ENCODE measurements at regions not wholly inside any gene's neighbourhood (a gene's known extent, or its start where the extent isn't known, plus 50 kb on each side); places are given as distances from the start of the nearest gene placed in this dataset.

DNA sequence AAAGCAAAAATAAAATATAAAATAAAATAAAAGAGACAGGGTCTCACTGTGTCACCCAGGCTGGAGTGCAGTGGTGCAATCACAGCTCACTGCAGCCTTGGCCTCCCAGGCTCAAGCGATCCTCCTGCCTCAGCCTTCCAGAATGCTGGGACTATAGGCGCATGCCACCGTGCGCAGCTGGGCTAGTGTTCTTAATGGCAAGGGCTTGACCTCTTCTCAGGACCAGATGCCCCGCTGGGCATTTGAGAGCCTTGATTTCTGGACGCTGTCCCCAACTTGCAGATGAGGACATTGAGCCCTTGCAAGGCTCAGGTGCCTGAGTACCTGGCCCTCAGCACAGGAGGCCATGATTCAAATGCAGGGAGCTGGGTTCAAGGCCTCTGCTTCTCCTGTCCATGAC, 82.6 kb downstream of the DHCR7 start:
- H3K27me3 Mint-ChIP-seq = peaks cover 2% of the 10 kb centered on the region

DNA sequence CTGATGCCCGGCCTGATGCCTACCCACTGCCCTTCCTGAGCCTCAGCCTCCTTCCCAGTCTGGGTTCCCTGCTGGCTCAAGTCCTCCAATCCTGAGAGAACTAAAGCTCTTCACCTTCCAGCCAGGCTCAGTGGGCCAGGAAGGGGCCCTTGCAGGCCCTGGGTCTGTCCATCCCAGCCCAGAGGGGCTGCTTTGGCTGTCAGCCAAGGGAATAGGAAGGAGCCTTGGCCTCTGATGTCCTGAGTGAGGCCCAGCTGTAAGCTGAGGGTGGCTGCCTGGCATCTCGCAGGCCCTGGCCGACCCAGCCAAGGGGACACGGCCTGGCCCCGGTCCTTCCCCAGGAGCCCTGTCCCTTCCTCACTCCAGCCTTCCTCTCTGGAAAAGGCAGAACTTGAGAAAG, 83.4 kb downstream of the DHCR7 start:
- ATAC-seq (no peak), DNase-seq (no peak)
- H3K9me3 Mint-ChIP-seq = no peaks in the 10 kb centered on the region
- no peaks in the 10 kb centered on the region for H3K36me3 Mint-ChIP-seq (ENCODE audit: low read depth)
- H3K4me1 Mint-ChIP-seq = no peaks in the 10 kb centered on the region
- no peak overlapping the region for H3K27ac Mint-ChIP-seq
- H3K4me3 Mint-ChIP-seq = no peak overlapping the region
- peaks cover 2% of the 10 kb centered on the region for H3K27me3 Mint-ChIP-seq

More for the DNA sequence above, 82.6 kb downstream of the DHCR7 start:
- H3K9me3 Mint-ChIP-seq = no peaks in the 10 kb centered on the region
- H3K4me3 Mint-ChIP-seq = no peak overlapping the region
- ATAC-seq = no peak
- DNase-seq = no peak
- no peaks in the 10 kb centered on the region for H3K4me1 Mint-ChIP-seq
- no peak overlapping the region for H3K27ac Mint-ChIP-seq
- no peaks in the 10 kb centered on the region for H3K36me3 Mint-ChIP-seq (ENCODE audit: low read depth)

DNA sequence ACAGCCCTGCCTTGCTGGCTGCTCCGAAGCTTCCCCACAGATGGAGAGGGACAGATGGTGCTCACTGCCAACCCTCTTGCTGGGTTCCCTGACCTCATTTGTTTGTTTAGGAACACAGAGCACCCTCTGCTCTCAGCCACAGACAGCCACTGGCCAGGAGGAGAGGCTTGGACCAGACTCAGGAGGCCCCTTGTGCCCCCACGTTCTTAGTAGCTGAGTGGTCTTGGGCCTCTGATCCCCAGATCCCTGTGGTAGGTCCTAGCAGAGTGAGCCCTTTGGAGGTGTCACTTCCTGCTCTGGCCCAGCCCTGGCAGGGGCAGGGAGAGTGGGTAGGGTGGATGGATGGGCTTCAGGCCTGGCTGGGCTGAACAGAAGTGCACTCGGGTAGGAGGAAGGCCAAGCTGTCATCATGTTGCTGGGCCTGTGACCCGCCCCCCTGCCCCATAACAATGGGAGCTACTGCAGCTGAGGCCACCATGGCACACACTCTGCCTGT, 84.0 kb downstream of the DHCR7 start:
- DNase-seq (no peak), ATAC-seq (no peak)
- Mint-ChIP-seq H3K9me3 (no peaks in the 10 kb centered on the region), H3K4me1 (no peaks in the 10 kb centered on the region), H3K27me3 (peaks cover 3% of the 10 kb centered on the region), H3K27ac (no peak overlapping the region), H3K4me3 (no peak overlapping the region), H3K36me3 (ENCODE audit: low read depth) (no peaks in the 10 kb centered on the region)

DNA sequence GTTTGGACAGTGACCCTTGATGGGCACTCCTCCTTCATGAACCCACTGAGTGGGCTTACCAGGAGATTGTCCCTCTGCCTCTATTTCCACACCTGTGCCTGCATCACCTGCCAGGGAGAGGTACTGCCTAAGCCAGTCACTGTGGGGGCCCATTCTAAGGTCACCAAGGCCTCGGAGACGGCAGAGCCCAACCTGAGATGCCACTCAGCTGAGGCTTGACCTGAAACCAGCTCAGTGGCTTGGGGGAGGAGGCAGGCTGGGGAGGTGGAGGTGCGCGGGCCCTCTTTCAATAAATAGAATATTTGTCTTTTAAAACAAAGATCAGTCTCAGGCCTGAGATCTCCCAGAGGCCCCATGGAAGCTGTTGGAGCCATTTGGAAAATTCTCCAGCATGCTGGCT, 84.5 kb downstream of the DHCR7 start:
- no peaks in the 10 kb centered on the region for H3K36me3 Mint-ChIP-seq (ENCODE audit: low read depth)
- no peak overlapping the region for H3K4me3 Mint-ChIP-seq
- H3K4me1 Mint-ChIP-seq = no peaks in the 10 kb centered on the region
- no peak for ATAC-seq
- DNase-seq = no peak
- H3K27ac Mint-ChIP-seq = no peak overlapping the region
- H3K9me3 Mint-ChIP-seq = no peaks in the 10 kb centered on the region
- H3K27me3 Mint-ChIP-seq = peaks cover 8% of the 10 kb centered on the region

DNA sequence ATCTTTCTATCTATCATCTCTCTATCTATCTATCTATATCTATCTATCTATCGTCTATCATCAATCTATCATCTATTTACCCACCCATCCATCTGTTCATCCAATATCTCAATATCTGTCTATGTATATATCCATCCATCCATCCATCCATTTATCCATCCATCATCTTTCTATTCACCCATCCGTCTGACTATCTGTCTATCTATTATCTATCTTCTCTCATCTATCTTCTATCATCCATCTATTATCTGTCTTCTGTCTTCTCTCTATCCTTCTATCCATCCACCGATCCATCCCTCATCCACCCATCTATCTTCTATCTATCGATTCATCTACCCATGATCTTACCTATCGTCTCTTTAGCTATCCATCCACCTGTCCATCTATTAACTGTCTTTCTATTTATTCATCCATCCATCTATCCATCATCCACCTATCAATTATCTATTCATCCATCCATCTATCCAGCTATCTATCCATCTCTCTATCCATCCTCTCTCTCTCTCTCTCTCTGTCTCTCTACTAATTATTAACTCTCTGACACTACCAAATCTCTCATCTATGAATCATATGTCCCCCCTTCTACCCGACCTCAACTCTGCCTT, 89.1 kb downstream of the DHCR7 start:
- Mint-ChIP-seq H3K9me3 (no peaks in the 10 kb centered on the region), H3K27me3 (peaks cover 9% of the 10 kb centered on the region), H3K27ac (no peak overlapping the region), H3K4me3 (no peak overlapping the region), H3K36me3 (ENCODE audit: low read depth) (no peaks in the 10 kb centered on the region), H3K4me1 (no peaks in the 10 kb centered on the region)
- DNase-seq (no peak), ATAC-seq (no peak)

DNA sequence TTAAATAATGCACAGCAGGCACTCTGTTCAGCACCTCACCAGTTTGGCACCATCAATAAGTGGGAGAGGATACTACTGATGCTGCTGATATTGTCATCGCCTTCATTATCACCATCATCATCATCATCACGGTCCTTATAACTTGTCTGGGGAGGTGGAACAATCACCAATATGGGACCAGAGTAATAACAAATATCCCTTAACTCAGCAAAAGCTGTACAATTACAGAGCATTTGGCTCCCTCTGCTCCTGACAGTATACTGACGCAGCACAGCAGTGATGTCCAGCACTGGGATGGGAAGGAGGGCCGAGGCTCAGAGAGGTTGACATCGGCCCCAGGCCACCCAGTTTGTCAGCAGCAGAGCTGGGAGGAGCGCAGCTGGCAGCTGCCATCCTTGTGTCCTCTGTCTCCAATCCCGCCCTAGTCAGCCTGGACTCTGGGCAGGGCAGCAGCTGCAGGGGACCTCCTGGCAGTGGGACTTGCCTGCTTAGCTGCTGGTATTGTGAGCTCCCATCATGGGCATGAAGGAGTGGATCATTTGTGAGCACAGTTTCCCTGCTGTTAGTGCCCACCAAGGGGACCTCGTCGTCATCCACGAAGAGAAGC, 90.0 kb downstream of the DHCR7 start:
- Mint-ChIP-seq H3K27ac (no peak overlapping the region), H3K27me3 (peaks cover 14% of the 10 kb centered on the region), H3K4me1 (no peaks in the 10 kb centered on the region), H3K36me3 (ENCODE audit: low read depth) (no peaks in the 10 kb centered on the region), H3K9me3 (no peaks in the 10 kb centered on the region), H3K4me3 (no peak overlapping the region)
- DNase-seq (no peak), ATAC-seq (no peak)

DNA sequence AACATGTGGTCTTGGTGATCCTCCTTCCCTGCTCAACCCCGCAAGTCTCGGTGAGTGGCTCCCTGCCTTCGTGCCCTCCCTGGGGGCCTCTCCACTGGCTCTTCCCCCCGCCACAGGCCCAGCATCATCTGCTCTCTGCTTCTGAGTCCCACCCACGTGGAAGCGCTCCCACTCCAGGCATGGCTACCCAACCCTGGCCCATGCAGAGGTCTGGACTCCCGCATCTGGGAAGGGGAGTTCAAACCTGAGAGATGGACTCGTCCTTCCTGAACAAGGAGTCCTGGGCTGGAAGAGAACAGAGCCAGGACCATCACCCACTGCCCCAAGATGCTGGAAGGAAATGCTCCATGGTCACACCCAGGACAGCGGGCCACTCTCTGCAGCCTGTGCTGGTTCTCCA, 90.8 kb downstream of the DHCR7 start:
- no peak overlapping the region for H3K27ac Mint-ChIP-seq
- ATAC-seq (no peak), DNase-seq (no peak)
- H3K4me3 Mint-ChIP-seq = no peak overlapping the region
- peaks cover 17% of the 10 kb centered on the region for H3K27me3 Mint-ChIP-seq
- H3K36me3 Mint-ChIP-seq (ENCODE audit: low read depth) = no peaks in the 10 kb centered on the region
- no peaks in the 10 kb centered on the region for H3K4me1 Mint-ChIP-seq
- H3K9me3 Mint-ChIP-seq = no peaks in the 10 kb centered on the region

DNA sequence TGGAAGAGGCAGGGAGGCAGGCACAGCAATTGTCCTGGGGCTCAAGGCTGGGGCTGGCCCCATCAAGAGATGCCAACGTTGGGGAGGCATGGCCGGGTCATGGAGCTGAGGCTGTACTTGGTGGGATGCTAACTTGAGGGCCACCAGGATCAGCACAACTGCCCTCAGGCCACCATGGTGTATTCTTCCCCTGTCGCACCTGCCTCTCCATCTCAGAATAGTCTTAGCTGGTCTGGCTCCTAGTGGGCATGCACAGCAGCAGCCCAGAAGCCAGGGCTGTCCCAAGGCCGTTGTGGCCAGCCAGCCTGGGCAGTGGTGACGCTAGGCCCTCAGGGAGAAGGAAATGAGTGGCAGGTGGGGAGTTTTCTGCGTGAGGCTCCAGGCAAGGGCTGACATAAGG, 91.3 kb downstream of the DHCR7 start:
- Mint-ChIP-seq H3K4me3 (no peak overlapping the region), H3K4me1 (no peaks in the 10 kb centered on the region), H3K36me3 (ENCODE audit: low read depth) (no peaks in the 10 kb centered on the region), H3K27ac (no peak overlapping the region), H3K27me3 (peaks cover 17% of the 10 kb centered on the region), H3K9me3 (no peaks in the 10 kb centered on the region)
- DNase-seq (no peak), ATAC-seq (no peak)

DNA sequence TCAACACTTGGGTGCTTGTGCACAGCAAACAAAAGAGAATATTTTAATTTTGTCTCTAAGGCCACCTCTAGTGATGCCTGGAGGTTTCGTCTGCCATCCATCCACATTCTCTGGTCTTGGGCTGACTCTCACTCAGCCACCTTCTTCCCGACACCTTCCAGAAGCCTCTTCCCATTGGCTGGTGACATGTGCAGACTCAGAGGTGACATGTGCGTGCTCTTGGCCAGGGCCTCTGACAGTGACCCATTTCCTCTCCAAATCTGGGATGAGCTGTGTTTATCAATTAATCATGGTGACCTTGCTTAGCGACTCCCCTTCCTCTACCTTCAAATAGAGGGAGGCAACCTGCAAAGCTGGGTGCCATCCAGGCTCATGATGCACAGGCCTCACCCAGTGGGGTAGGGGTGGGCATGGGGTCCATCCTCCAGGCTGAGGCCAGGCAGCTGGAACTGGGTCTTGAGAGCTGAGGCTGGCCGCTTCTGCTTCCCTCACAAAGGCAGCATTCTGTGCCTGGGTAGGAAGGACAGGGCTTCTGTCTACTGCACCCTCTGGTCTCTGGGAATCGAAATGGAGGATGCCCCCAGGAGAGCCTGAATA, 91.8 kb downstream of the DHCR7 start:
- H3K27me3 Mint-ChIP-seq = peaks cover 17% of the 10 kb centered on the region
- no peaks in the 10 kb centered on the region for H3K36me3 Mint-ChIP-seq (ENCODE audit: low read depth)
- no peaks in the 10 kb centered on the region for H3K9me3 Mint-ChIP-seq
- no peaks in the 10 kb centered on the region for H3K4me1 Mint-ChIP-seq
- DNase-seq (no peak), ATAC-seq (no peak)
- H3K4me3 Mint-ChIP-seq = no peak overlapping the region
- no peak overlapping the region for H3K27ac Mint-ChIP-seq

DNA sequence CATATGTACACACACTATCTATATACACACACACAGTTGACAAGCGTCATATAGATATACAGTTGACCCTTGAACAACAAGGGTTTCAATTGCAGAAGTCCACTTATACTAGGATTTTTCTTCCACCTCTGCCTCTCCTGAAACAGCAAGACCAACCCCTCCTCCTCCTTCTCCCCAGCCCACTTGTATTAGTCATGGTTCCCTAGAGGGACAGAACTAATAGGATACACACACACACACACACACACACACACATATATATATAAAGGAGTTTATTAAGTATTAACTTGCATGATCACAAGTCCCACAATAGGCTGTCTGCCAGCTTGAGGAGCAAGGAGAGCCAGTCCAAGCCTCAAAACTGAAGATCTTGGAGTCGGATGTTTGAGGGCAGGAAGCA, 92.9 kb downstream of the DHCR7 start:
- ATAC-seq (no peak), DNase-seq (no peak)
- Mint-ChIP-seq H3K9me3 (no peaks in the 10 kb centered on the region), H3K4me3 (no peak overlapping the region), H3K27me3 (peaks cover 17% of the 10 kb centered on the region), H3K27ac (no peak overlapping the region), H3K36me3 (ENCODE audit: low read depth) (no peaks in the 10 kb centered on the region), H3K4me1 (no peaks in the 10 kb centered on the region)

DNA sequence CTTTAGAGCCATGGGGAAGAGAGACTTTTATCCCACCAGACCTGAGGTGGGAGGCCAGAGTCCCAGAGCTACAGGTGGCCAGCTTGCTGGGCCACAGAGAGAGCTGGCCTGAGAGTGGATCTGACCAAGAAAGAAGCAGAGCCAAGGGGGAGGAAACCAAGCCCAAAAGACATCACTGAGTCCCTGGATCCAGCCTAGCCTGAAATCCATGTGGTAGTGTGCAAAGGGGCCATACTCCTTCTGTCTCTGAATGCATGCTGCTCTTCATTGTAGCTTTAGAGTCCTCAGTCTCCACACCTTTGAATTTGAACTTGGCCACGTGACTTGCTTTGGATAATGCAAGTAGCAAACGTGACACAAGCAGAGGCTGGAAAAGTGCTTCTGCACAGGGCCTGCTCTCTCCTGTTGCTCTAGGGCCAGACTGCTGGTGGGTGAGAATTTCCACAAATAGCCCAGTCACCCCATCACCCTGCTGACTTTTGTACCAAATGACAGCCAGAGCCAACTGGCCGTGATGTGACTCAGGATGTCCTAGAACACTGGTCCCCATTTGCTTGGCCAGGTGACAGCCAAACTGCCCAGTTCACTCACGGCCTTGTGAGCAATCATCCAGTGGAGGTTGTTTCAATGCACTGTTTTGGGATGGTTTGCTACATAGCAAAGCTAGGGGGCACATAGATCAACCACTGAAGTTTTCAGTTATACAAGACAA, 93.6 kb downstream of the DHCR7 start:
- H3K9me3 Mint-ChIP-seq = no peaks in the 10 kb centered on the region
- no peak overlapping the region for H3K27ac Mint-ChIP-seq
- DNase-seq (no peak), ATAC-seq (no peak)
- H3K4me3 Mint-ChIP-seq = no peak overlapping the region
- peaks cover 17% of the 10 kb centered on the region for H3K27me3 Mint-ChIP-seq
- no peaks in the 10 kb centered on the region for H3K4me1 Mint-ChIP-seq
- H3K36me3 Mint-ChIP-seq (ENCODE audit: low read depth) = no peaks in the 10 kb centered on the region

DNA sequence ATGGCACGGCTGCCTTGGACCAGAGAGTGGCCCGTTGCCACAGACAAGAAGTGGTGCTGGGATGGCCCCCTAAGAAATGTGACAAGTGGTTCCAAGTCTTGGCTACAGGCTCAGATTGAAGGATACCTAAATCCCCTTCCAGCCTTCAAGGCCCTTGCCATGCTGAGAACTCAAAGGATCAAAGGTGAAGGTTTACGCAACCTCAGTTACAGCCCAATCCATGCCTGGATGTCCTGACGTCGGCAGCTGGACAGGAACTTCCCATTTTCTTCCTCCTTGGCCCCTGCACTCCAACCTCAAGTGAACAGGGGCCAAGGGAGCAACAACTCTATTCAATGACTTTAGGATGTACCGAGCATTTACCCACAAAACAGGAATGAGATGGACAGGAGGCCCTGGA, 95.4 kb downstream of the DHCR7 start:
- no peaks in the 10 kb centered on the region for H3K9me3 Mint-ChIP-seq
- ATAC-seq = no peak
- no peaks in the 10 kb centered on the region for H3K36me3 Mint-ChIP-seq (ENCODE audit: low read depth)
- no peak for DNase-seq
- no peak overlapping the region for H3K27ac Mint-ChIP-seq
- no peaks in the 10 kb centered on the region for H3K4me1 Mint-ChIP-seq
- H3K4me3 Mint-ChIP-seq = no peak overlapping the region
- peaks cover 11% of the 10 kb centered on the region for H3K27me3 Mint-ChIP-seq

DNA sequence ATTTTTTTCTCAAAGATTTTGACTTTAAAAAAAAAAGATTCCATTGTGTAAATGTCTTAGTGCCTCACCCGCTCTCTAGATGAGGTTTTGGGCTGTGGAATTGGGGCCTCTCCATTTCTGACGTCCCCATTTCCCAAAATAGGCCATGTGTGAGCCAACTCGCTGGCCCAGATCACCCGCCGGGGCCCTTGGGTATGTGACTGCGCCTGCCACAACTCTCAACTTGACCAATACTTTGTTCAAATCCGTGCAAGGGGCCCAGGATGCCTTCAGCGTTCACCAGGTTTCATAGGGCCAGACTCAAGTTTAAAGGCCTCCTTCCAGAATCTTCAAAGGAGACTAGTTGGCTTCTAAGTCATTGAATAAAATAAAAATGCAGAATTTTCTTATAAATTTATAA, 96.0 kb downstream of the DHCR7 start:
- H3K27ac Mint-ChIP-seq = no peak overlapping the region
- DNase-seq (no peak), ATAC-seq (no peak)
- H3K9me3 Mint-ChIP-seq = no peaks in the 10 kb centered on the region
- H3K27me3 Mint-ChIP-seq = peaks cover 11% of the 10 kb centered on the region
- no peaks in the 10 kb centered on the region for H3K4me1 Mint-ChIP-seq
- H3K4me3 Mint-ChIP-seq = no peak overlapping the region
- no peaks in the 10 kb centered on the region for H3K36me3 Mint-ChIP-seq (ENCODE audit: low read depth)

DNA sequence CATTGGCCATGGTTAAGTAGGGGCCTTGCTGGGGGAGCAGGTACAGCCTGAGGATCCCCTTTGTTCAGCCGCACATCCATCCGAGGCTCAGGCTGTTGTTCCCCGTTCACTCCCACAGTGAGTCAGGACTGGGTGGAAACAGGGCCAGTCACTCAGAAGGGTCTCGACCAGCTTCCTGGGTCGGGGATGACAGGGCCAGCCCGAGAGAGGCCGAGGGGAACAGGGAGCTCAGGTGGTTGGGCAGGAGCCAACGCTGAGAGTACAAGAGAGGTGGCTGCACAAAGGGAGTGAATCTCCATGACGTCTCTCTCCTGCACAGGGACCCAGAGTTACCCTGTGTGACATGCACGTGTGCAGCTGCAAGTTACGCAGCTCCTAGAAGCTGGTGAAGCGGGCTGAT, 97.2 kb upstream of the SHANK2 start:
- H3K27me3 Mint-ChIP-seq = peaks cover 13% of the 10 kb centered on the region
- DNase-seq (no peak), ATAC-seq (no peak)
- no peak overlapping the region for H3K4me3 Mint-ChIP-seq
- H3K27ac Mint-ChIP-seq = no peak overlapping the region
- no peaks in the 10 kb centered on the region for H3K36me3 Mint-ChIP-seq (ENCODE audit: low read depth)
- no peaks in the 10 kb centered on the region for H3K9me3 Mint-ChIP-seq
- no peaks in the 10 kb centered on the region for H3K4me1 Mint-ChIP-seq

DNA sequence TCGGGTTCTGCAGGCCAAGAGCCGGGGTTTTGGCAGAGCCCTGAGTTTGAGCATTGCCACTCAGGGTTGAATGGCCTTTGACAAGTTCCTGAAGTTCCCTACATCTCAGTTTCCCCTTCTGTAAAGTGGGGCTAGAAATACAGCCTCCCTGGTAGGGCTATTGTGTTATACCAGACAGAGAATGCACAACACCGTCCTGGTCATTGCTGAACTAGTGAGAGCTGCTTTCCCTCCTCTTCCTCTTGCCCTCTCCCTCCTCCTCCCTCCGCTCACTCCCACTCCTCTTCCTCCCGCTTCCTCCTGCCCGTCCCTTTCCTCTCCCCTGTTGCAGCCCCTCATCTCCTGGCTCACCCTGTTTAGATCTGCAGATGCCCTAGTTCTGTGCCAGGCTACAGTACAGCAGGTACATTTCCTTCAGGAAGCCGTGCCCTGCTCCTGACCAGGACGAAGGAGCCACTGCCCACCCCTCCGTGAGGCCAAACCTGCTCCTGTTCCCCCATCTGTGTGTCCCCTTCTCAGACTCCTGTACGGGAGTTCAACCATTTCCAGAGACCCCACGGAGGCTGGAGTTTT, 91.5 kb upstream of the SHANK2 start:
- ATAC-seq (no peak), DNase-seq (no peak)
- H3K36me3 Mint-ChIP-seq (ENCODE audit: low read depth) = no peaks in the 10 kb centered on the region
- H3K9me3 Mint-ChIP-seq = no peaks in the 10 kb centered on the region
- no peak overlapping the region for H3K27ac Mint-ChIP-seq
- H3K27me3 Mint-ChIP-seq = peaks cover 10% of the 10 kb centered on the region
- H3K4me3 Mint-ChIP-seq = no peak overlapping the region
- H3K4me1 Mint-ChIP-seq = no peaks in the 10 kb centered on the region

Data from activated naive CD8-positive, alpha-beta T cell treated with anti-CD3 and anti-CD28 coated beads, Interleukin-2, amount 50 U/mL, for 24 hours (primary cell).